GM19238 (cell line): ENCODE measurements at regions not wholly inside any gene's neighbourhood (a gene's known extent, or its start where the extent isn't known, plus 50 kb on each side); places are given as distances from the start of the nearest gene placed in this dataset.
"Not testable (repeated sequence)": the region's sequence is repeated elsewhere in the genome, so short reads cannot be mapped to it uniquely, and the experiment has no call there.

Source experiments
- DNase-seq: peaks from one replicate; pipeline ENCODE4 v3.0.0; 2011; ENCODE audit warnings: low spot score; ENCODE audit not compliant: insufficient read length

GRCh38 chr3:182133752-182134151, 422.0 kb downstream of the SOX2 start:
- DNase-seq, result no peak

- no peak for DNase-seq
Measured at GRCh38 chr3:182135056-182135455, 423.3 kb downstream of the SOX2 start.

- no peak for DNase-seq
Measured at GRCh38 chr3:182136008-182136910, 424.5 kb downstream of the SOX2 start.

GRCh38 chr3:182138393-182138792, 426.7 kb downstream of the SOX2 start:
- no peak for DNase-seq

GRCh38 chr3:182139627-182140357, 428.1 kb downstream of the SOX2 start:
- DNase-seq, result no peak

GRCh38 chr3:182142928-182143327, 431.2 kb downstream of the SOX2 start:
- DNase-seq, result no peak

GRCh38 chr3:182143903-182144302, 432.2 kb downstream of the SOX2 start:
- no peak for DNase-seq

- DNase-seq, result no peak
Measured at GRCh38 chr3:182148360-182148759, 436.6 kb downstream of the SOX2 start.

GRCh38 chr3:182149594-182149993, 437.9 kb downstream of the SOX2 start:
- DNase-seq, result no peak

- DNase-seq, result not testable (repeated sequence)
Measured at GRCh38 chr3:182156326-182156725, 444.6 kb downstream of the SOX2 start.

- DNase-seq, result no peak
Measured at GRCh38 chr3:182165234-182165633, 453.5 kb downstream of the SOX2 start.

- DNase-seq, result no peak
Measured at GRCh38 chr3:182172534-182172933, 460.8 kb downstream of the SOX2 start.

GRCh38 chr3:182178488-182179200, 466.9 kb downstream of the SOX2 start:
- no peak for DNase-seq

- no peak for DNase-seq
Measured at GRCh38 chr3:182179631-182180030, 467.9 kb downstream of the SOX2 start.

- DNase-seq, result no peak
Measured at GRCh38 chr3:182180654-182181385, 469.1 kb downstream of the SOX2 start.

- DNase-seq, result no peak
Measured at GRCh38 chr3:182182531-182182968, 470.8 kb downstream of the SOX2 start.

GRCh38 chr3:182183716-182184430, 472.1 kb downstream of the SOX2 start:
- DNase-seq, result no peak

- no peak for DNase-seq
Measured at GRCh38 chr3:182185313-182185712, 473.6 kb downstream of the SOX2 start.

GRCh38 chr3:182190056-182190455, 478.3 kb downstream of the SOX2 start:
- no peak for DNase-seq

GRCh38 chr3:182198345-182198744, 486.6 kb downstream of the SOX2 start:
- DNase-seq, result no peak
